Heart right ventricle (tissue), 16 donors: ENCODE measurements at regions not wholly inside any gene's neighbourhood (a gene's known extent, or its start where the extent isn't known, plus 50 kb on each side); places are given as distances from the start of the nearest gene placed in this dataset.
"Not testable (repeated sequence)": the region's sequence is repeated elsewhere in the genome, so short reads cannot be mapped to it uniquely, and the experiment has no call there.

Experiments
- ATAC-seq, 8 donors: fragments of 200-7000 bp; cut with Tn5 transposase; one replicate each; pipeline ENCODE4 v1.9.1; 2020; ENCODE audit warnings: mild to moderate bottlenecking in 8 of 8, moderate library complexity in 8 of 8, moderate number of reproducible peaks in 1 of 8
- DNase-seq, 2 donors: peaks; one replicate each; pipeline ENCODE4 v3.0.0-alpha.2; 2020
- H3K27ac ChIP-seq, 10 donors: fragments of 200-600 bp; sonication (generic) in 2 of 10; one replicate each; pipeline versions ENCODE4 v1.5.0 to v1.8.0; 2020 to 2022; ENCODE audit warnings: mild to moderate bottlenecking in 3 of 10
- H3K27me3 ChIP-seq, 7 donors: fragments of 200-600 bp; one replicate each; pipeline ENCODE4 v1.8.0; 2021 to 2022; ENCODE audit warnings: mild to moderate bottlenecking in 2 of 7
- H3K36me3 ChIP-seq, 9 donors: fragments of 200-600 bp; sonication (generic) in 1 of 9; one replicate each; pipeline versions ENCODE4 v1.5.0 to v1.8.0; 2020 to 2022; ENCODE audit warnings: mild to moderate bottlenecking in 2 of 9
- H3K4me1 ChIP-seq, 9 donors: fragments of 200-600 bp; sonication (generic) in 1 of 9; one replicate each; pipeline versions ENCODE4 v1.5.0 to v1.8.0; 2020 to 2022; ENCODE audit warnings: mild to moderate bottlenecking in 4 of 9
- H3K4me3 ChIP-seq, 10 donors: fragments of 200-600 bp; sonication (generic) in 2 of 10; one replicate each; pipeline versions ENCODE4 v1.5.0 to v1.8.0; 2020 to 2022; ENCODE audit warnings: mild to moderate bottlenecking in 7 of 10, moderate library complexity in 2 of 10
- H3K9me3 ChIP-seq, 11 donors: fragments of 200-600 bp in 10 of 11; sonication (generic) in 2 of 11; one replicate each; pipeline versions ENCODE4 v1.5.0 to v1.8.0; 2013 to 2022; ENCODE audit warnings: mild to moderate bottlenecking in 2 of 11, control low read depth in 1 of 11, moderate library complexity in 1 of 11
- WGBS, 2 donors: extraction: QIAGEN DNeasy Blood & Tissue Kit; methylation state at CpG; one replicate each; pipeline ENCODE4 v1.1.7; 2013; ENCODE audit warnings: inconsistent platforms in 1 of 2; 5-methylcytosine and 5-hydroxymethylcytosine counted together
- intact Hi-C, 10 donors: fragments of 100-400 bp; cut with DNase I; formaldehyde crosslinking; loops; one replicate each; pipeline versions ENCODE4 v1.11.1 to v1.14.2; 2022
- TF ChIP-seq, protein P1 (sequence below), 9 donors: fragments of 200-600 bp; sonication (generic) in 2 of 9; IDR thresholded peaks; one replicate each; pipeline versions ENCODE4 v1.5.0 to v1.8.0; 2021 to 2022; ENCODE audit warnings: antibody characterized with exemption in 9 of 9, mild to moderate bottlenecking in 5 of 9, moderate library complexity in 1 of 9
- donor health status: Arrhythmogenic right ventricular cardiomyopathy.
- donor health status: ischemic (EF 13 %, LVEDD 7.1; RV severe dilation, severe dysfunction).
- donor health status: healthy with polysubstance abuse.
- donor health status: DM: no; HTN: yes; CAD: no.
- donor health status: DM: no; HTN: no; CAD: no.
- donor health status: ischemic (EF 25% LVEDD 6.9; RV normal size, moderate dysfunction).
- donor health status: ischemic (EF 25% LVEDD 5.7; RV mildly dilated, moderate dysfunction).
- donor health status: healthy.
- donor health status: DM: yes; HTN: yes; CAD: no.
- donor health status: Ischemic cardiomyopathy.
- donor health status: ischemic (EF 35%, LVEDD 5.7; RV mildly dilated, moderate dysfunction).
- donor health status: nonischemic (EF 11% LVEDD 7.7; RV severe dilation, severe dysfunction).
- donor health status: DM: yes; HTN: yes; CAD: no.
- donor health status: PGD.
- donor health status: ischemic (EF 29% LVEDD 5.4; RV normal size, mild dysfunction).
- donor health status: nonischemic (EF 23%, LVEDD 6.1; RV moderate dilation, normal function).

DNA sequence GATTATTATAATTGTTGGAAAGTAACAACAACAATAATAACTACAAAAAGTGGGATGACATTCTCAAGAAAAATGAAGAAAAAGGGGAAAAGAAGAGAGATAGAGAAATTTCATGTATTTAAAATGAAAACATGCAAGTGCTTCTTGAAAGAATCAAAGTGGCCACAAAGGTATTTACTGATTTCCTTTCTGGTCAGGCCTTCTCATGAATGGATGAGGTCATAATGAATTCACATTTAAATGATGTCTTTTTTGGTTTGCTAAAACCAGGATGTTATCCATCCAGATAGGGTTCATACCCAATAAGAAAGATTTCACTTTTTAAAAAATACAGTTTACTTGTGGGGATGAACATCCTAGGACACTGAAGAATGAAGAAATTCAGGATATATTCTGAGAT lies 446.4 kb upstream of the PTGER4 start:
- ATAC-seq (no peak), DNase-seq (no peak)
- intact Hi-C loops, result loop anchor here in 1 of 10 donors (5.0 kb wide), 1 partner anchor 289 kb away; no protein-coding TSS in a partner anchor
- H3K27me3 ChIP-seq, result no peaks in the 10 kb centered on the region
- no peaks in the 10 kb centered on the region for H3K4me1 ChIP-seq
- no peak overlapping the region for H3K4me3 ChIP-seq
- TF ChIP-seq, protein P1, sequence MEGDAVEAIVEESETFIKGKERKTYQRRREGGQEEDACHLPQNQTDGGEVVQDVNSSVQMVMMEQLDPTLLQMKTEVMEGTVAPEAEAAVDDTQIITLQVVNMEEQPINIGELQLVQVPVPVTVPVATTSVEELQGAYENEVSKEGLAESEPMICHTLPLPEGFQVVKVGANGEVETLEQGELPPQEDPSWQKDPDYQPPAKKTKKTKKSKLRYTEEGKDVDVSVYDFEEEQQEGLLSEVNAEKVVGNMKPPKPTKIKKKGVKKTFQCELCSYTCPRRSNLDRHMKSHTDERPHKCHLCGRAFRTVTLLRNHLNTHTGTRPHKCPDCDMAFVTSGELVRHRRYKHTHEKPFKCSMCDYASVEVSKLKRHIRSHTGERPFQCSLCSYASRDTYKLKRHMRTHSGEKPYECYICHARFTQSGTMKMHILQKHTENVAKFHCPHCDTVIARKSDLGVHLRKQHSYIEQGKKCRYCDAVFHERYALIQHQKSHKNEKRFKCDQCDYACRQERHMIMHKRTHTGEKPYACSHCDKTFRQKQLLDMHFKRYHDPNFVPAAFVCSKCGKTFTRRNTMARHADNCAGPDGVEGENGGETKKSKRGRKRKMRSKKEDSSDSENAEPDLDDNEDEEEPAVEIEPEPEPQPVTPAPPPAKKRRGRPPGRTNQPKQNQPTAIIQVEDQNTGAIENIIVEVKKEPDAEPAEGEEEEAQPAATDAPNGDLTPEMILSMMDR (IDR thresholded peaks at IDR 0.05), result no peak
- H3K9me3 ChIP-seq, result no peaks in the 10 kb centered on the region
- no peak overlapping the region for H3K27ac ChIP-seq
- no peaks in the 10 kb centered on the region for H3K36me3 ChIP-seq

DNA sequence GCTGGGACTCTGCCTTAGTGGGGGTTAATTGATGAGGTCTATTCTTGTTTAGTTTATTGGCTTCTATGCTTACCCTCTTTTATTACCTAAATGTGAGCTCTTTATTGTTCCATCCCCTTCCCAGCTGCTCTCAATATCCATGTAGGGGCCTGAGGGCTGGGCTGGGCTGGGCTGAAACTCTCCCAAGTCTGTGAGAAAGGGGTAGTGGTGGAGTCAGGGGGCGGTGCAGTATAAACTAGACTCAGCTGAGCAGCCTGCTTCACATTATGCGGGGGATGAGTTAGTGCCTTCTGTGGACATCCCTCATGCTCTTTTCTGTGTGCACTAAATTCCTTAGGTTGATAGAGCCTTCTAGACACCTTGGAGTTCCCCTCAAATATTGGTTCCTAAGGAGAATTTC lies 451.8 kb upstream of the PTGER4 start:
- intact Hi-C loops, result no loop called here
- Histone ChIP-seq H3K9me3 (no peaks in the 10 kb centered on the region), H3K27me3 (no peaks in the 10 kb centered on the region), H3K4me3 (no peak overlapping the region), H3K36me3 (no peaks in the 10 kb centered on the region), H3K4me1 (peaks cover 0 to 5% (median 0%) of the 10 kb centered on the region in 9 donors), H3K27ac (no peak overlapping the region)
- 85 to 87% methylated on average over 2 of the region's 2 CpGs for WGBS, 2 donors
- TF ChIP-seq, protein P1 (IDR thresholded peaks at IDR 0.05), result no peak
- DNase-seq (no peak), ATAC-seq (no peak)

DNA sequence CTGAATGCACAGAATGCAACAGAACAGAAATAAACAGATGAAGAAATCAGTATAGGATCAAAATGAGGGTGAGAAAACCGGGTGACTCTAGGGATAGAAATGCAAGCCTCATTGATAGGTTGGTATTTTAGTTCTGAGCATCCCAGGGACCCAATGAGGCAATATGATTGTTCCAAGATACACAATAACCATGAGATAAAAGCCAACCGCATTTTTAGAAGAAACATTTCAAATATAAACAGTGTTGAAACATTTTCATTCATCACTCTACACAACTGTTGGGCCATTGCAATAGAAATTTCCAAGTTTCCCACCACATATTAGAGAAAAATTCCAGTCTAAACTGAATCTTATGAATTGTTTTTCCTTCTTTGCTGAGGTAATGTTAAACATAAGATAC lies 452.3 kb upstream of the PTGER4 start:
- Histone ChIP-seq H3K9me3 (no peaks in the 10 kb centered on the region), H3K4me1 (peaks cover 0 to 5% (median 0%) of the 10 kb centered on the region in 9 donors), H3K36me3 (no peaks in the 10 kb centered on the region), H3K27me3 (no peaks in the 10 kb centered on the region), H3K27ac (no peak overlapping the region), H3K4me3 (no peak overlapping the region)
- intact Hi-C loops, result no loop called here
- DNase-seq (no peak), ATAC-seq (no peak)
- WGBS, 2 donors, result 74 to 80% methylated on average over 2 of the region's 2 CpGs
- TF ChIP-seq, protein P1 (IDR thresholded peaks at IDR 0.05), result no peak

DNA sequence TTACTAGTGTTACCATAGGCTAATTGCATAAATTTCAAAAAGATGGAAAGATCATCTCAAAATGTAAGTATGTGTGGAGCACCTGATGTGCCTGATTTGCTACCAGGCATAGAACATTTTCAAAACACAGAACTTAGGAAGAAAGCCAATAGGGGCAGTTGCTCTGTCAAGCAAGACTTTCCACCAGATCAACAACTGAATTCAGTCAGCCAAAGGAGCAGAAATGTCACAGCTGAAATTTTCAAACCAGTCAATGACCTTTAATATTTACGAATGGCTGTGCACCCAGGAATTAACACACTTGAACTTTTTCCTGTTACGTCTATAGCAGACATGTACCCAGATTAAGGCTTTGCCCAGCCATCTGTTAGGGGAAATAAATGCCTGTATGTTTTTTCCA lies 452.8 kb upstream of the PTGER4 start:
- no peak overlapping the region for H3K4me3 ChIP-seq
- TF ChIP-seq, protein P1 (IDR thresholded peaks at IDR 0.05), result no peak
- peaks cover 0 to 5% (median 0%) of the 10 kb centered on the region in 9 donors for H3K4me1 ChIP-seq
- 71 to 76% methylated on average over 2 of the region's 2 CpGs for WGBS, 2 donors
- no peak overlapping the region for H3K27ac ChIP-seq
- ATAC-seq (no peak), DNase-seq (no peak)
- H3K27me3 ChIP-seq, result no peaks in the 10 kb centered on the region
- intact Hi-C loops, result no loop called here
- H3K36me3 ChIP-seq, result no peaks in the 10 kb centered on the region
- H3K9me3 ChIP-seq, result no peaks in the 10 kb centered on the region

DNA sequence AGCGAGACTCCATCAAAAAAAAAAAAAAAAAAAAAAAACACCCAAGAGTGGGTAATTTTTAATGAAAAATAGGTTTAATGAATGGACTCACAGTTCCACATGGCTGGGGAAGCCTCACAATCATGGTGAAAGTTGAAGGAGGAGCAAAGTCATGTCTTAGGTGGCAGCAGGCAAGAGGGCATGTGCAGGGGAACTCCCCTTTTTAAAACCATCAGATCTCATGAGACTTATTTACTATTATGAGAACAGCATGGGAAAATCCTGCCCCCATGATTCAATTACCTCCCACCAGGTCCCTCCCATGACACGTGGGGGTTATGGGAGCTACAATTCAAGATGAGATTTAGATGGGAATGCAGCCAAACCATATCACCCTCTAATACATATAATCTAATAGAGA lies 454.6 kb upstream of the PTGER4 start:
- H3K9me3 ChIP-seq, H3K4me1 ChIP-seq, intact Hi-C loops, H3K4me3 ChIP-seq, H3K27ac ChIP-seq, DNase-seq, ATAC-seq, H3K36me3 ChIP-seq, H3K27me3 ChIP-seq: not testable (repeated sequence)
- 76 to 88% methylated on average over 2 of the region's 2 CpGs for WGBS, 2 donors
